HepG2 (cell line): ENCODE measurements at regions not wholly inside any gene's neighbourhood (a gene's known extent, or its start where the extent isn't known, plus 50 kb on each side); places are given as distances from the start of the nearest gene placed in this dataset.

ENCODE experiments used
- ATAC-seq: fragments of 200-7000 bp; cut with Tn5 transposase; 3 replicates; pipeline ENCODE4 v1.9.1; 2020; ENCODE audit warnings: mild to moderate bottlenecking, moderate library complexity
- BruUV-seq: library from RNA; stranded (reverse); fragments of 400-500 nt; replicated peaks from 2 replicates; lab custom pipeline; 2021; lab: Mats Ljungman, UMichigan
- CTCF ChIA-PET: fragments of 300-600 bp; formaldehyde crosslinking; extraction: SDS; loops from one replicate; lab custom pipeline; 2021; ENCODE audit warnings: low total read pairs, inconsistent platforms, low intra/inter-chr PET ratio; lab: Yijun Ruan, JAX
- POLR2A ChIA-PET: fragments of 350-600 bp; sonication (Branson Sonifier 250); formaldehyde crosslinking; loops from one replicate; lab custom pipeline; 2020; ENCODE audit warnings: antibody characterized with exemption, inconsistent platforms; lab: Yijun Ruan, JAX
- DNase-seq: peaks from one replicate; pipeline ENCODE4 v3.0.0-alpha.2; 2015; ENCODE audit warnings: low spot score
- FAIRE-seq: peaks from 3 replicates; lab custom pipeline; 2011; peaks lifted over from hg19 to GRCh38; lab: Jason Lieb, UNC
- H2AFZ ChIP-seq: one replicate; pipeline ENCODE4 v1.6.1; 2011; ENCODE audit warnings: low read length, inconsistent platforms
- H3K27ac ChIP-seq: fragments of 300-600 bp; 3 replicates; pipeline ENCODE4 v1.8.0; 2011; ENCODE audit warnings: mixed run types, mild to moderate bottlenecking, mixed read lengths, low read length, inconsistent platforms; ENCODE audit not compliant: insufficient read depth; ENCODE audit errors: extremely low read length
- H3K27me3 ChIP-seq, 2 experiments: fragments of 200-600 bp in 1 of 2; 2 replicates in 1 of 2; 3 replicates in 1 of 2; pipeline versions ENCODE4 v1.6.0 to v1.8.0; 2011; ENCODE audit warnings: low read length in 2 of 2, mild to moderate bottlenecking in 2 of 2, moderate library complexity in 2 of 2, inconsistent platforms in 1 of 2; ENCODE audit not compliant: insufficient read depth in 2 of 2, control insufficient read depth in 1 of 2
- H3K36me3 ChIP-seq, 2 experiments: fragments of 200-600 bp in 1 of 2; replicated peaks in 1 of 2; 2 replicates in 1 of 2; 3 replicates in 1 of 2; pipeline versions ENCODE4 v1.5.1 to v1.8.0; 2011; ENCODE audit warnings: low read length in 2 of 2, inconsistent platforms in 1 of 2; ENCODE audit not compliant: insufficient read depth in 2 of 2, control insufficient read depth in 1 of 2
- H3K4me1 ChIP-seq: 2 replicates; pipeline ENCODE4 v1.5.1; 2012; ENCODE audit warnings: low read length, inconsistent platforms; ENCODE audit not compliant: insufficient read depth
- H3K4me2 ChIP-seq: 2 replicates; pipeline ENCODE4 v1.6.0; 2011; ENCODE audit warnings: low read depth, low read length, inconsistent platforms
- H3K4me3 ChIP-seq, 3 experiments: fragments of 200-600 bp in 1 of 3; sonication (generic), shearing (Covaris generic) in 1 of 3; replicated peaks in 1 of 3; 2 replicates each; pipeline ENCODE4 v1.5.1; 2011 to 2016; ENCODE audit warnings: low read length in 3 of 3, inconsistent platforms in 2 of 3, low read depth in 2 of 3, mild to moderate bottlenecking in 2 of 3, control low read depth in 1 of 3, mixed read lengths in 1 of 3; ENCODE audit not compliant: insufficient read depth in 1 of 3
- H3K79me2 ChIP-seq: one replicate; pipeline ENCODE4 v1.6.1; 2011; ENCODE audit warnings: low read length, inconsistent platforms; ENCODE audit not compliant: insufficient read depth
- H3K9ac ChIP-seq: 2 replicates; pipeline ENCODE4 v1.6.0; 2011; ENCODE audit warnings: mild to moderate bottlenecking, low read depth, low read length, inconsistent platforms; ENCODE audit not compliant: insufficient read depth
- H3K9me3 ChIP-seq: 2 replicates; pipeline ENCODE4 v1.5.1; 2012; ENCODE audit warnings: mild to moderate bottlenecking, low read length
- H4K20me1 ChIP-seq: 2 replicates; pipeline ENCODE4 v1.6.0; 2011; ENCODE audit warnings: inconsistent platforms, mild to moderate bottlenecking, low read length, moderate library complexity; ENCODE audit not compliant: insufficient read depth
- ELK4 ChIP-seq: sonication (generic); formaldehyde crosslinking; IDR thresholded peaks from 2 replicates; pipeline ENCODE4 v1.9.0; 2021; ENCODE audit warnings: missing genetic modification reagents, borderline replicate concordance
- HMGA1 ChIP-seq: sonication (generic); formaldehyde crosslinking; conservative IDR thresholded peaks from 2 replicates; pipeline ENCODE4 v1.4.0; 2020; ENCODE audit warnings: missing genetic modification reagents
- PAX8 ChIP-seq: sonication (generic); formaldehyde crosslinking; IDR thresholded peaks from 2 replicates; pipeline ENCODE4 v1.8.0; 2022; ENCODE audit warnings: mild to moderate bottlenecking, missing genetic modification reagents, borderline replicate concordance
- PHF5A ChIP-seq: IDR thresholded peaks from one replicate; pipeline ENCODE4 v1.6.1; 2018; ENCODE audit warnings: low read depth, missing genetic modification reagents; ENCODE audit not compliant: unreplicated experiment
- SMAD3 ChIP-seq: sonication (generic); formaldehyde crosslinking; IDR thresholded peaks from 2 replicates; pipeline ENCODE4 v1.4.0; 2020; ENCODE audit warnings: missing genetic modification reagents
- SUZ12 ChIP-seq: fragments of 150-350 bp; IDR thresholded peaks from 2 replicates; pipeline ENCODE4 v1.6.1; 2014; ENCODE audit warnings: low read depth, low read length
- TEAD2 ChIP-seq: sonication (generic); formaldehyde crosslinking; IDR thresholded peaks from 2 replicates; pipeline ENCODE4 v1.9.0; 2021; ENCODE audit warnings: missing genetic modification reagents
- ZNF577 ChIP-seq: sonication (generic); formaldehyde crosslinking; IDR thresholded peaks from 2 replicates; pipeline ENCODE4 v1.4.0; 2020; ENCODE audit warnings: mild to moderate bottlenecking, low read depth, missing genetic modification reagents, borderline replicate concordance
- ZSCAN22 ChIP-seq: sonication (generic); formaldehyde crosslinking; IDR thresholded peaks from 2 replicates; pipeline ENCODE4 v1.4.0; 2020; ENCODE audit warnings: mild to moderate bottlenecking, missing genetic modification reagents
- whole genome bisulfite sequencing: methylation state at CpG from one replicate; pipeline ENCODE4 v1.1.6; 2017; ENCODE audit warnings: low lambda C conversion rate; 5-methylcytosine and 5-hydroxymethylcytosine counted together
- in situ Hi-C: cut with HindIII; loops from 2 replicates; pipeline ENCODE4 v1.10.0; 2017; ENCODE audit warnings: low pct_unique_long_range_greater_than_20kb; ENCODE audit not compliant: extremely low pct_ligation_motif_present
- intact Hi-C: fragments of 100-400 bp; cut with micrococcal nuclease; formaldehyde crosslinking; loops from one replicate; pipeline ENCODE4 v1.10.0; 2022; ENCODE audit not compliant: unreplicated experiment
- TF ChIP-seq, protein P1 (sequence below): sonication (generic); formaldehyde crosslinking; IDR thresholded peaks from 2 replicates; pipeline ENCODE4 v1.8.0; 2022; ENCODE audit warnings: mild to moderate bottlenecking, missing genetic modification reagents; ENCODE audit not compliant: insufficient replicate concordance
- TF ChIP-seq, protein P2 (sequence below): sonication (generic); formaldehyde crosslinking; IDR thresholded peaks from 2 replicates; pipeline ENCODE4 v1.8.1; 2023; ENCODE audit warnings: missing genetic modification reagents, mild to moderate bottlenecking, borderline replicate concordance
- TF ChIP-seq, protein P3 (sequence below): fragments of 450-650 bp; IDR thresholded peaks from 2 replicates; pipeline ENCODE4 v1.6.1; 2017

DNA sequence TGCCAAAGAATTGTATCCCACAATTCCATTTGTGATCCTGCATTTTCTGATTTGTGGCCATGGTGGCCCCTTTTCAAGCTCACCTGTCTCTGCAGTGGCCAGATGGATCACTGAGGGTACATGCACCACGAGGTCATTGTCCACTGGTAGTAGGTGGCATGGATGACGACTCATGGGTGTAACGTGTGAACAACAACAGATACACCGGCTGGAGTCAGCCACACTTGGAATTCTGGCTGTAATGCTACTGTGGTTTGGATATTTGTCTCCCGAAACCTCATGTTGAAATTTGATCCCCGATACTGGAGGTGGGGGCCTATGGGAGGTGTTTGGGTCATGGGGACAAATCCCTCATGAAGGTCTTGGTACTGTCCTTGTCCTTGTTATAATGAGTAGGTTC is 102.2 kb upstream of the TAF1B start (continued):
- TF ChIP-seq, protein P1, sequence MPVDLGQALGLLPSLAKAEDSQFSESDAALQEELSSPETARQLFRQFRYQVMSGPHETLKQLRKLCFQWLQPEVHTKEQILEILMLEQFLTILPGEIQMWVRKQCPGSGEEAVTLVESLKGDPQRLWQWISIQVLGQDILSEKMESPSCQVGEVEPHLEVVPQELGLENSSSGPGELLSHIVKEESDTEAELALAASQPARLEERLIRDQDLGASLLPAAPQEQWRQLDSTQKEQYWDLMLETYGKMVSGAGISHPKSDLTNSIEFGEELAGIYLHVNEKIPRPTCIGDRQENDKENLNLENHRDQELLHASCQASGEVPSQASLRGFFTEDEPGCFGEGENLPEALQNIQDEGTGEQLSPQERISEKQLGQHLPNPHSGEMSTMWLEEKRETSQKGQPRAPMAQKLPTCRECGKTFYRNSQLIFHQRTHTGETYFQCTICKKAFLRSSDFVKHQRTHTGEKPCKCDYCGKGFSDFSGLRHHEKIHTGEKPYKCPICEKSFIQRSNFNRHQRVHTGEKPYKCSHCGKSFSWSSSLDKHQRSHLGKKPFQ: no peak
- TF ChIP-seq, protein P2, sequence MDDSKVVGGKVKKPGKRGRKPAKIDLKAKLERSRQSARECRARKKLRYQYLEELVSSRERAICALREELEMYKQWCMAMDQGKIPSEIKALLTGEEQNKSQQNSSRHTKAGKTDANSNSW (CRISPR knock-in tag): no peak
- TF ChIP-seq ELK4 (CRISPR knock-in tag) (no peak), ZNF577 (CRISPR knock-in tag) (no peak), HMGA1 (CRISPR knock-in tag) (no peak), PAX8 (CRISPR knock-in tag) (no peak), SMAD3 (no peak), ZSCAN22 (CRISPR knock-in tag) (no peak), TEAD2 (CRISPR knock-in tag) (no peak)
- TF ChIP-seq, protein P3, sequence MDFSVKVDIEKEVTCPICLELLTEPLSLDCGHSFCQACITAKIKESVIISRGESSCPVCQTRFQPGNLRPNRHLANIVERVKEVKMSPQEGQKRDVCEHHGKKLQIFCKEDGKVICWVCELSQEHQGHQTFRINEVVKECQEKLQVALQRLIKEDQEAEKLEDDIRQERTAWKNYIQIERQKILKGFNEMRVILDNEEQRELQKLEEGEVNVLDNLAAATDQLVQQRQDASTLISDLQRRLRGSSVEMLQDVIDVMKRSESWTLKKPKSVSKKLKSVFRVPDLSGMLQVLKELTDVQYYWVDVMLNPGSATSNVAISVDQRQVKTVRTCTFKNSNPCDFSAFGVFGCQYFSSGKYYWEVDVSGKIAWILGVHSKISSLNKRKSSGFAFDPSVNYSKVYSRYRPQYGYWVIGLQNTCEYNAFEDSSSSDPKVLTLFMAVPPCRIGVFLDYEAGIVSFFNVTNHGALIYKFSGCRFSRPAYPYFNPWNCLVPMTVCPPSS: no peak

DNA sequence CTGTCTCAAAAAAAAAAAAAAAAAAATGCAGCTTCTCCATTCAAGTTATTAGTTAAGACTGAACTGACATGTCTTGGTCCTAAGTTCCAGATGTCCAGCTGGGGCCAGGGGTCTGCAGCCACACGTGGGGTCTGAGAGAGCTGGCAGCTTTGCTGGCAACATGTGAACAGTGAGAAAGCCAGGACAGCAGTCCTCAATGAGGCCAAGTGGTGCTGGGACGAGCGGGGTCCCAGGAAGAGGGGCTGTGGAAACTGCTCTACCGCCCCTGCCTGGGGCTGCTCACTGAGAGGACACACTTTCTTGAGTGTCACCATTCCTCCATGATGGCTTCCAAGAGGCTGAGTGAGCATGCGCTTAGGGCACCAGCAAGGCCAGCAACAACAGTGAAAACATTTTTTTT is 100.7 kb upstream of the TAF1B start:
- no peak for FAIRE-seq
- H3K9me3 ChIP-seq: no peaks in the 10 kb centered on the region
- no peak overlapping the region for H3K9ac ChIP-seq
- 30% methylated on average over 5 of the region's 5 CpGs for WGBS
- TF ChIP-seq SUZ12 (no peak), PHF5A (no peak)
- H4K20me1 ChIP-seq: no peaks in the 10 kb centered on the region
- BruUV-seq: no TSS peak
- no peaks in the 10 kb centered on the region for H3K36me3 ChIP-seq
- in situ Hi-C loops (no loop called here), intact Hi-C loops (no loop called here)
- CTCF ChIA-PET: no interaction called here
- H3K4me2 ChIP-seq: no peak overlapping the region
- H2AFZ ChIP-seq: no peak overlapping the region
- no peak for DNase-seq
- POLR2A ChIA-PET: no interaction called here
- H3K4me1 ChIP-seq: no peaks in the 10 kb centered on the region
- no peak overlapping the region for H3K4me3 ChIP-seq
- H3K79me2 ChIP-seq: no peaks in the 10 kb centered on the region
- peaks cover 0 to 44% of the 10 kb centered on the region in 2 experiments for H3K27me3 ChIP-seq
- no peak for ATAC-seq
- no peak overlapping the region for H3K27ac ChIP-seq
